Stomach smooth muscle (tissue), 2 donors: ENCODE measurements at regions not wholly inside any gene's neighbourhood (a gene's known extent, or its start where the extent isn't known, plus 50 kb on each side); places are given as distances from the start of the nearest gene placed in this dataset.

ENCODE experiments used
- H3K27ac ChIP-seq: one replicate; pipeline ENCODE4 v1.7.0; 2013; ENCODE audit warnings: mild to moderate bottlenecking, low read length, inconsistent platforms
- H3K27me3 ChIP-seq, 2 donors: one replicate each; pipeline ENCODE4 v1.7.0; 2013; ENCODE audit warnings: low read length in 2 of 2; ENCODE audit not compliant: insufficient read depth in 2 of 2, control insufficient read depth in 1 of 2
- H3K36me3 ChIP-seq, 2 donors: one replicate each; pipeline ENCODE4 v1.7.0; 2013; ENCODE audit warnings: low read length in 2 of 2; ENCODE audit not compliant: control insufficient read depth in 2 of 2, insufficient read depth in 2 of 2
- H3K4me1 ChIP-seq: one replicate; pipeline ENCODE4 v1.7.0; 2013; ENCODE audit warnings: low read length; ENCODE audit not compliant: control insufficient read depth, insufficient read depth
- H3K4me3 ChIP-seq, 2 donors: one replicate each; pipeline ENCODE4 v1.7.0; 2013; ENCODE audit warnings: low read length in 2 of 2
- H3K9ac ChIP-seq, 2 donors: one replicate each; pipeline ENCODE4 v1.7.0; 2013; ENCODE audit warnings: low read length in 2 of 2, mild to moderate bottlenecking in 1 of 2
- H3K9me3 ChIP-seq, 2 donors: one replicate each; pipeline ENCODE4 v1.7.0; 2013; ENCODE audit warnings: low read length in 2 of 2; ENCODE audit not compliant: control insufficient read depth in 2 of 2
- donor health status: healthy.
- donor health status: Pancreatic carcinoma.

DNA sequence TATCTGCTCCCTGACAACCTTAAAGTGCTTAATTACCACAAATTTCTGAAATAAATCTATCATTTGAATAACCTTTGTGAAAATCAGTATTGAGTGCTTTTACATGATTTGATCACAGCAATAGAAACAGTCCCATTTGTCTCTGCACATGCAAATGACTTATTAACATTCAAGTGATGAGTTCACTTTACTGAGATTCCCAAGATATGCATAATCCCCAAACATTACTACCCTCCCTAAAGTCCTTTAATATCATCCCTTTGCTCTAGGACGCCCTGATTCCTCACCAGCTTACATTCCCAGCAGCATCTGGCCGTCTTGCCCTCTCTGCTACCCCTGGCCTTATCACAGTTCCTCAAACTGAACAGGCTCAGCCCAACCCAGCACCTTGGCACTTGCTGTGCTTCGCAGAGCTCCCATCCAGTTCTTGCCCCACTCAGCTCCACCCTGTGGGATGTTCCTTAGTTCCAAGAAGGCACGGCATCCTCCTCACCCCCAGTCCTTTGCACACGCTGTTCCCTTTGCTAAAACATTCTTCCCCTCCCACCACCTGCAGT is 347.5 kb downstream of the PREX1 start:
- Histone ChIP-seq H3K9ac (no peak overlapping the region), H3K27me3 (peaks cover 5 to 6% of the 10 kb centered on the region in 2 donors), H3K4me3 (no peak overlapping the region), H3K27ac (no peak overlapping the region), H3K9me3 (no peaks in the 10 kb centered on the region), H3K36me3 (no peaks in the 10 kb centered on the region), H3K4me1 (no peaks in the 10 kb centered on the region)

DNA sequence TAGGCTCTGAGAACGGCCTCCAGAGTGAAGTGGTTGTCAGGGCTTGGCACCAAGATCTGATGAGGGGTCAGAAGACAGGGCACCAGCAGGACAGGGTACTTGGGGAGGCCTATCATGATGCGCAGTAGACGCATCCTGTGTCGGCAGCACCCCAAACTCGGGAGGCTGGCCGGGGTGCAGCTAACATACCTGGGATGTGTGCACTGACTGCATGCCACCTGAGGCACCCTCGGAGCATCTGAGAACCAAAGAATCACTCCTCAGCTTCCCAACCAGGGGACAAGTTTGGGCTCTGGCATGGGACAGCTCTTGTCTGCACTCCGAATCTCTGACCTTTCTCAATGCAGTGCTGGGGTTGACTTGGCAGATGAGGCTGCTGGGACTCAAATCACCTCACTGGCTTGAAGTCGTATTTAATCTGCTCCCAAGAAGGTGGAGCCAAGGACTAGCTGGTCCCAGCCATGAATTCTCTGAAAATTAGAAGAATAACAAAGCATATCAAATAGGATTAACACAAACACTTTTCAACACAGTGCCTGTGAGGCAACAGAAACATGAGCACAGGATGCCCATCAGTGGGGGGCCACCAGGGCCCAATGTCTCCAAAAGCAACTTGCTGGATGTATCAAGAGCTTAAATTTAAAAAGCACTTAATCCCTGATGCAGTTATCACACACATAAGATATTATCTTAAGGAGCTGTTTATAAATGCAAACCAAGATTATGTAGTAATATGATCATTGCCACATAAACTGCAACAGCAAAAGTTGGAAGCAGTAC is 348.8 kb downstream of the PREX1 start:
- Histone ChIP-seq H3K36me3 (no peaks in the 10 kb centered on the region), H3K27ac (no peak overlapping the region), H3K27me3 (peaks cover 5 to 8% of the 10 kb centered on the region in 2 donors), H3K9me3 (no peaks in the 10 kb centered on the region), H3K4me3 (no peak overlapping the region), H3K4me1 (no peaks in the 10 kb centered on the region), H3K9ac (no peak overlapping the region)

DNA sequence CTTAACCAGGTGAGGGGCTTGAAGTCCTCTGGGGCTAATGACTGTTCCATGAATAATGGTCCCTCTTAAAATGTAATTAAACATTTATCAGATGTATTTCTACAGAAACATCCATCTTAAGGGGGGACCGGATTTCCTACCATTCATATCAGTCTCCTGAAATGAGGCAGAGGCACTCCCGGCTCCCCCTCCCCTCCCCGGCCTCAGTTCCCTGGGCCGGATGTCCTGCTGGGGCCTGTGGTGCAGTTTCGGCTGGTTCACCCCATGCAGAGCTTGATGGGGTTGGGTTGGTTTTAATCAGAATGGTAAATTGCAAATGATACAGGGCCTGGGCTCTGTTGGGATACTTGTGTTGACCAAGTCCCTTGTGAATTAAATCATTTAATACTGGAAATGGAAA is 349.4 kb downstream of the PREX1 start:
- H3K27me3 ChIP-seq, result peaks cover 5 to 10% of the 10 kb centered on the region in 2 donors
- no peaks in the 10 kb centered on the region for H3K9me3 ChIP-seq
- H3K4me1 ChIP-seq, result no peaks in the 10 kb centered on the region
- H3K9ac ChIP-seq, result no peak overlapping the region
- no peak overlapping the region for H3K4me3 ChIP-seq
- H3K27ac ChIP-seq, result no peak overlapping the region
- H3K36me3 ChIP-seq, result no peaks in the 10 kb centered on the region

DNA sequence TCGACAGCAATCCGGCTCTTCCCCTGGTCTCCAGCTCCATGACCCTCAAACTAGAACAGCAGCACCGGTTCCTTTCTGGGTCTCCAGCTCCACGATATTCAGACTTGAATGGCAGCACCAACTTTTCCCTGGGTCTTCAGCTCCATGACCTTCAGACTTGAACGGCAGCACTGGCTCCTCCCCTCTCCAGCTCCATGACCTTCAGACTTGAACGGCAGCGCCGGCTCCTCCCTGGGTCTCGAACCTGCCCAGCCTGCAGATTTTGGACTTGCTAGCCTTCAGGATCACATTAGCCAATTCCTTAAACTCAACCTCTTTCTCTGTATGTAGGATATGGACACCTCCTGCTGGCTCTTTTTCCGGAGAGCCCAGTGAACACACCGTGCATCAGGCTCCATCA is 350.9 kb downstream of the PREX1 start:
- Histone ChIP-seq H3K27ac (no peak overlapping the region), H3K9me3 (no peaks in the 10 kb centered on the region), H3K9ac (no peak overlapping the region), H3K4me3 (no peak overlapping the region), H3K27me3 (peaks cover 5 to 10% of the 10 kb centered on the region in 2 donors), H3K36me3 (no peaks in the 10 kb centered on the region), H3K4me1 (no peaks in the 10 kb centered on the region)

DNA sequence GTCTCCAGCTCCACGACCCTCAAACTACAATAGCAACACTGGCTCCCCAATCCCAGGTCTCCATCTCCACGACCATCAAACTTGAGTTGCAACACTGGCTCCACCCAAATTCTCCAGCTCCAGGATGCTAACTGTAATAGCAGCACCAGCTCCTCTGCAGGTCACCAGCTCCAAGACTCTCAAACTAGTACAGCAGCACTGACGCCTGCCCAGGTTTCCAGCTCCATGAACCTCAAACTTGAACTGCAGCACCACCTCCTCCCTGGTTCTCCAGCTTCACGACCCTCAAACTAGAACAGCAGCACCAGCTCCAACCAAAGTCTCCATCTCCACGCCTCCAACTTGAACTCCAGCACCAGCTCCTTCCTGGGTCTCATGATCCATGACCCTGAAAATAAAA is 353.8 kb downstream of the PREX1 start:
- Histone ChIP-seq H3K9me3 (no peaks in the 10 kb centered on the region), H3K36me3 (no peaks in the 10 kb centered on the region), H3K4me3 (no peak overlapping the region), H3K27me3 (peaks cover 5 to 10% of the 10 kb centered on the region in 2 donors), H3K4me1 (no peaks in the 10 kb centered on the region), H3K27ac (no peak overlapping the region), H3K9ac (no peak overlapping the region)

DNA sequence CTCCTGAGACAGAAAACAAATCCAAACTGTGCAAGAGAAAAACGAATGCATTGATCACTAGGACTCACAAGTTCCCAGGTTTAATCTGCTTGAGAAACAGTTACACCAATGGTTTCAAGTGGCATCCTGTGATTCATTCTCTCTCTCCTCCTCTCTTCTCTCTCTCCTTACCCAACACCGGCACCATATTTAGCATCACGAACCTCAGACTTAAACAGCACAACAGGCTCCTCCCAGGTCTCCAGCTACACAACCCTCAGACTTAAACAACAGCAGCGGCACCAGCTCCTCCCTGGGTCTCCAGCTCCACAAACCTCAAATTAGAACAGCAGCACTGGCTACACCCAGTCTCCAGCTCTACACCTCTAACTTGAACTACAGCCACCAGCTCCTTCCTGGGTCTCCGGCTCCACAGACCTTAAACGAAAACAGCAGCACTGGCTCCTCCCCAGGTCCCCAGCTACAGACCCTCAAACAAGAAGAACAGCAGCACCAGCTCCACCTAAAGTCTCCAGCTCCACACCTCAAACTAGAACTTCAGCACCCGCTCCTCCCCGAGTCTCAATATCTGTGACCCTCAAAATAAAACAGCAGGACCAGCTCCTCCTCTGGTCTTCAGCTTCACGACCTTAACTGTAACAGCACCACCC is 355.9 kb downstream of the PREX1 start:
- Histone ChIP-seq H3K9ac (no peak overlapping the region), H3K4me1 (no peaks in the 10 kb centered on the region), H3K4me3 (no peak overlapping the region), H3K36me3 (no peaks in the 10 kb centered on the region), H3K27ac (no peak overlapping the region), H3K27me3 (peaks cover 0 to 6% of the 10 kb centered on the region in 2 donors), H3K9me3 (no peaks in the 10 kb centered on the region)

DNA sequence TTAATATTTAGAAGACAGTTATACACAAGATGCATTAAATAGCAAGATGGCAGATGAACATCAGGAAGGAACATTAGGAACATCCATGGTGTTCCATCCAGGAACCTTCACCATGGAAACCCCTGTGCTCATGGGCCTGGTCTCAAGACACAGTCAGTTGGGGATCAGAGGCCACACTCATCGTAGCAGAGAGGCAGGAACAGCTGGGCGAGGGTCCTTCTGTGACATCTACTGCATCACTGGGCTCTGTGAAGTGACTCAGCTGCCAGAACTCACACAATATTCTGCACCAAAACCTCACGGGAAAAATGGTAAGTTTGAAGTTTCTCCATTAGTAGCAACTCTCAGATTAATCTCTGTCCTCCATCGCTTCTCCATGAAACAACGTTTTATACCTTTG is 356.6 kb downstream of the PREX1 start:
- Histone ChIP-seq H3K27ac (no peak overlapping the region), H3K9ac (no peak overlapping the region), H3K27me3 (peaks cover 0 to 6% of the 10 kb centered on the region in 2 donors), H3K36me3 (no peaks in the 10 kb centered on the region), H3K4me3 (no peak overlapping the region), H3K4me1 (no peaks in the 10 kb centered on the region), H3K9me3 (no peaks in the 10 kb centered on the region)

DNA sequence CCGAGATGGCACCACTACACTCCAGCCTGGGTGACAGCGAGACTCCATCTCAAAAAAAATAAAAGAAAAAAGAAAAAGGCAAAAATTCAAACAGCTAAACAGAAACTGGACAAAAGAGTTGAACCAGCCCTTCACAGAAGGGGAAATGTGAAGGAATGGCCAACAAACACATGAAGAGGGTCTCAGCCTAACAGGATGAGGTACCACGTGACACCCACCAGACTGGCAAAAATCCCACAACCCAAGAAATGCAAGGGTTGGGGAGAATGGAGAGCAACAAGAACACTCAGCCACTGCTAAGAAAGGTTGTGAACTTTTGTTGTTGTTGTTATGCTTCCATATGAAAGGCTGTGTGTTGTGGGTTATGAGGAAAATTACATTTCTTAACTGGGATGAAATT is 357.7 kb downstream of the PREX1 start:
- Histone ChIP-seq H3K4me1 (no peaks in the 10 kb centered on the region), H3K36me3 (no peaks in the 10 kb centered on the region), H3K27me3 (peaks cover 0 to 6% of the 10 kb centered on the region in 2 donors), H3K9me3 (no peaks in the 10 kb centered on the region), H3K9ac (no peak overlapping the region), H3K4me3 (no peak overlapping the region), H3K27ac (no peak overlapping the region)

DNA sequence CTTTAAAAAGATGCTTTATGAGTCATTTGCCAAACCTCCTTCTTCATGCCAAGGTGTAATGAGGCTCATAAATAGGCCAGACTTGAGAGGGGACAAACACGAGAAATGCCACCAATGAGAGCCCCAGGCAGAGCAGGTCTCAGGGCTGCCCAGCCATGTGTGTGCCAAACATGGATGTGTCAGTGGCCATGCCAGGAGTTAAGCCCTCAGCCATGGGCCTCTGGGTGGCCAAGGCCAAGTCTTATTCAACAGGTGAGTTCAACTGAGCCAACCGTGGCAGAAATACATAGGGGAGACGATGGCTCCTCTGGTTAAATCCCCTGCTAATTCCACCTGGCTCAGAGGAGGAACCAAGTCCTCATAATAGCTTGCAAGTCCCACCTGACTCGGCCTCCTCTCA is 358.8 kb downstream of the PREX1 start:
- peaks cover 0 to 4% of the 10 kb centered on the region in 2 donors for H3K27me3 ChIP-seq
- no peak overlapping the region for H3K27ac ChIP-seq
- no peaks in the 10 kb centered on the region for H3K36me3 ChIP-seq
- no peaks in the 10 kb centered on the region for H3K9me3 ChIP-seq
- H3K4me3 ChIP-seq, result no peak overlapping the region
- H3K4me1 ChIP-seq, result peaks cover under 1% of the 10 kb centered on the region
- H3K9ac ChIP-seq, result no peak overlapping the region

DNA sequence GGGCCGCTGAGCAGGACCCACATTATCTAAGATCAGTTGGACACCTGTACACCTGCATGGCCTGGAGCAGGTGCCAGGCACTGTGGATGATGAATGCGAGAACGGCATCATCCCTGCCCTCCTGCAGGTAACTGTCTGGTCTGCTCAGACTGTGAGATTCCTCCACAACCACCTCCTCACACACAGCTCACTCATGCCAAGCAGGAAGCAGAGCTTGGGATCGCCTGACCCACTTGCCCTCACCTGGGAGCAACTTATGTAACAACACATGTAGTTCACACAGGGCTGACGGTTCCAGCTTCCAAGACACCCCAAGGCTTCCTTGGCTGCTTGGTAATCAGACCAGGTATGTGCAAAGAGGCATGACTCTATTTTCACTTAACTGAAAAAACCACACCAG is 359.2 kb downstream of the PREX1 start:
- Histone ChIP-seq H3K4me1 (peaks cover 3% of the 10 kb centered on the region), H3K9me3 (no peaks in the 10 kb centered on the region), H3K36me3 (no peaks in the 10 kb centered on the region), H3K27ac (no peak overlapping the region), H3K4me3 (no peak overlapping the region), H3K27me3 (peaks cover 0 to 2% of the 10 kb centered on the region in 2 donors), H3K9ac (no peak overlapping the region)

DNA sequence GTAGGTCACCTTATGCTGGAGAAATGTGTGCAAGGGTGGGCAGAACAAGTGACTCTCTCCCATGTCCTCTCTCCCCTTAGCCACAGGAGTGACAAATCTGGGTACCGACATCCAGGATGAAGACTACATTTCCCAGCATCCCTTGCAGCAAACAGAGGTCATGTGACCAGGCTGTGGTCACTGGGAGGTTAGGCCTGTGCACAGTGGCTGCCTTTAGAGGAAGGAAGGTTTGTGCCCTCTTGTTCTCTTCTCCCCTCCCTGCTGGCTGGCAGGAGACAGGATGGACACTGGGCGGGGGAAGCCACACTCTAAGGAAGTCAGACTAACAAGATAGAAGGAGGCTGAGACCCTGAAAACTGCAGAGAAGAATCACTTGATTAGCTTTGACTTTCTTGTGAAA is 360.2 kb downstream of the PREX1 start:
- Histone ChIP-seq H3K4me3 (no peak overlapping the region), H3K27me3 (peaks cover 0 to 2% of the 10 kb centered on the region in 2 donors), H3K4me1 (peaks cover 3% of the 10 kb centered on the region), H3K27ac (no peak overlapping the region), H3K9ac (no peak overlapping the region), H3K9me3 (no peaks in the 10 kb centered on the region), H3K36me3 (no peaks in the 10 kb centered on the region)
